Keratinocyte (primary cell): ENCODE measurements at regions not wholly inside any gene's neighbourhood (a gene's known extent, or its start where the extent isn't known, plus 50 kb on each side); places are given as distances from the start of the nearest gene placed in this dataset.

Source experiments
- DNase-seq: peaks from one replicate; pipeline ENCODE4 v3.0.0-alpha.2; 2011; ENCODE audit warnings: low read depth, missing footprints, low spot score
- FAIRE-seq: peaks from 2 replicates; lab custom pipeline; 2011; peaks lifted over from hg19 to GRCh38; lab: Jason Lieb, UNC
- H2AFZ ChIP-seq: 2 replicates; pipeline ENCODE4 v1.6.0; 2012; ENCODE audit warnings: low read length, control low read depth, inconsistent platforms; ENCODE audit not compliant: control insufficient read depth
- H3K27ac ChIP-seq: 2 replicates; pipeline ENCODE4 v1.5.1; 2011; ENCODE audit warnings: low read length; ENCODE audit not compliant: control insufficient read depth, insufficient read depth
- H3K27me3 ChIP-seq: 3 replicates; pipeline ENCODE4 v1.6.0; 2011; ENCODE audit warnings: low read length; ENCODE audit not compliant: control insufficient read depth, insufficient read depth; ENCODE audit errors: extremely low read depth
- H3K36me3 ChIP-seq, 2 experiments: 2 replicates in 1 of 2; 3 replicates in 1 of 2; pipeline ENCODE4 v1.5.1; 2011; ENCODE audit warnings: low read length in 2 of 2, mild to moderate bottlenecking in 1 of 2; ENCODE audit not compliant: control insufficient read depth in 2 of 2, insufficient read depth in 2 of 2; ENCODE audit errors: extremely low read depth in 1 of 2
- H3K4me1 ChIP-seq: 3 replicates; pipeline ENCODE4 v1.5.1; 2011; ENCODE audit warnings: low read length; ENCODE audit not compliant: control insufficient read depth, insufficient read depth; ENCODE audit errors: extremely low read depth
- H3K4me2 ChIP-seq: 3 replicates; pipeline ENCODE4 v1.6.0; 2011; ENCODE audit warnings: low read depth, low read length; ENCODE audit not compliant: control insufficient read depth, insufficient read depth; ENCODE audit errors: extremely low read depth
- H3K4me3 ChIP-seq, 3 experiments: fragments of 200-600 bp in 1 of 3; sonication (generic) in 1 of 3; 2 replicates in 2 of 3; 3 replicates in 1 of 3; pipeline ENCODE4 v1.5.1; 2011 to 2016; ENCODE audit warnings: low read length in 3 of 3, mild to moderate bottlenecking in 3 of 3, control low read depth in 2 of 3, inconsistent platforms in 1 of 3, low read depth in 1 of 3, mixed read lengths in 1 of 3, mixed run types in 1 of 3, moderate library complexity in 1 of 3; ENCODE audit not compliant: control insufficient read depth in 2 of 3, insufficient read depth in 2 of 3; ENCODE audit errors: extremely low read depth in 1 of 3
- H3K79me2 ChIP-seq: 2 replicates; pipeline ENCODE4 v1.6.0; 2012; ENCODE audit warnings: low read length; ENCODE audit not compliant: control insufficient read depth, insufficient read depth
- H3K9ac ChIP-seq: 3 replicates; pipeline ENCODE4 v1.6.0; 2011; ENCODE audit warnings: low read length; ENCODE audit not compliant: control insufficient read depth, insufficient read depth; ENCODE audit errors: extremely low read depth
- H3K9me1 ChIP-seq: 3 replicates; pipeline ENCODE4 v1.6.0; 2011; ENCODE audit warnings: low read length; ENCODE audit not compliant: control insufficient read depth, insufficient read depth; ENCODE audit errors: extremely low read depth
- H3K9me3 ChIP-seq: 2 replicates; pipeline ENCODE4 v1.5.1; 2012; ENCODE audit warnings: low read depth, low read length; ENCODE audit not compliant: control insufficient read depth
- H4K20me1 ChIP-seq: 3 replicates; pipeline ENCODE4 v1.6.0; 2011; ENCODE audit warnings: low read length; ENCODE audit not compliant: control insufficient read depth, insufficient read depth; ENCODE audit errors: extremely low read depth
- CTCF ChIP-seq, 3 experiments: IDR thresholded peaks in 1 of 3; conservative IDR thresholded peaks in 1 of 3; optimal IDR thresholded peaks in 1 of 3; 2 replicates in 2 of 3; 3 replicates in 1 of 3; pipeline versions ENCODE3 to v1.5.1; 2011; ENCODE audit warnings: low read length in 3 of 3, mild to moderate bottlenecking in 3 of 3, moderate library complexity in 2 of 3, control low read depth in 1 of 3, inconsistent platforms in 1 of 3; ENCODE audit not compliant: insufficient read depth in 2 of 3; ENCODE audit errors: extremely low read depth in 1 of 3
- EZH2 ChIP-seq: IDR thresholded peaks from one replicate; pipeline ENCODE4 v1.6.1; 2012; ENCODE audit warnings: inconsistent platforms, mild to moderate bottlenecking, low read length, moderate library complexity
- dilution Hi-C: fragments of 300-500 bp; cut with MboI; formaldehyde crosslinking; loops from one replicate; pipeline ENCODE4 v1.7.0; 2020; ENCODE audit warnings: low sequenced_read_pairs; ENCODE audit not compliant: extremely low pct_ligation_motif_present

DNA sequence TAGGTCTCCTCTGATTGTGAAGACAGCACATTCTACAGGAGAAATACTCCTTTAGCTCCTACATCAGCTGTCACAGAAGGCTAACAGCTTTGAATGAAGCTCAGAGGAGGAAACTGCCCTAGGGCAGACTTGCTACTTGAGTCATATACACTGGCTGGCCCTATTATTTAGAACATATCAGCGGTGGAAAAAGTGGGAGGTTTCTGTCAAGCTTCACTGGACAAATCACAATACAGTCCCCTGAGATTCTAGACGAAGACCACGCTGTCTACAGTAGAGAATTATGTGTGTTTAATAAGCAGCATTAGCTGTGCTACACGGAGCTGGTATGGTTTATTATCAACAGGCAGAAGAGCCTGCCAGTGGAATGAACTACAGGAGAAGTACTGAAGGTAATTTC lies 230.9 kb upstream of the FSIP2 start:
- Histone ChIP-seq H3K9ac (no peak overlapping the region), H3K4me1 (no peaks in the 10 kb centered on the region), H3K27me3 (no peaks in the 10 kb centered on the region), H3K4me3 (no peak overlapping the region), H3K27ac (no peak overlapping the region), H3K4me2 (no peak overlapping the region), H4K20me1 (no peaks in the 10 kb centered on the region), H3K9me1 (no peaks in the 10 kb centered on the region), H3K36me3 (no peaks in the 10 kb centered on the region), H3K9me3 (peaks cover 4% of the 10 kb centered on the region), H3K79me2 (no peaks in the 10 kb centered on the region), H2AFZ (no peak overlapping the region)
- DNase-seq (no peak), FAIRE-seq (no peak)
- dilution Hi-C loops = no loop called here
- TF ChIP-seq EZH2 (no peak), CTCF (optimal IDR thresholded peaks at IDR 0.05 in 1 of 3, IDR thresholded peaks at IDR 0.05 in 1 of 3, conservative IDR thresholded peaks at IDR 0.05 in 1 of 3; ENCODE audit: extremely low read depth in 1 of 3, insufficient read depth in 2 of 3, low read length in 3 of 3) (no peak)

DNA sequence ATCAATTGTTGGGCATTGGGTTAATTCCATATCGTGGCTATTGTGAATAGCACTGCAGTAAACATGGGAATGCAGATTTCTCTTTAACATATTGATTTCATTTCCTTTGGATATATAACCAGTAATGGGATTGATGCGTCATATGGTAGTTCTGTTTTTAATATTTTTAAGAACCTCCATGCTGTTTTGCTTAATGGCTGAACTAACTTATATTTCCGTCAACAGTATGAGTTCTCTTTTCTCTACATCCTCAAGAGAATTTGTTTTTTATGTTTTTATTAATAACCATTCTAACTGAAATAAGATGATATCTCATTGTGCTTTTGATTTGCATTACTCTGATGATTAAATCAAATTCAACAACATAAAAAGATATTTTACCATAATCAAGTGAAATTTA lies 228.5 kb upstream of the FSIP2 start:
- DNase-seq (no peak), FAIRE-seq (no peak)
- Histone ChIP-seq H3K79me2 (no peaks in the 10 kb centered on the region), H3K4me2 (no peak overlapping the region), H3K9me3 (peaks cover 4% of the 10 kb centered on the region), H3K4me3 (no peak overlapping the region), H3K9me1 (no peaks in the 10 kb centered on the region), H4K20me1 (no peaks in the 10 kb centered on the region), H2AFZ (no peak overlapping the region), H3K27ac (no peak overlapping the region), H3K36me3 (no peaks in the 10 kb centered on the region), H3K27me3 (no peaks in the 10 kb centered on the region), H3K9ac (no peak overlapping the region), H3K4me1 (no peaks in the 10 kb centered on the region)
- no peak for TF ChIP-seq EZH2
- dilution Hi-C loops = no loop called here

DNA sequence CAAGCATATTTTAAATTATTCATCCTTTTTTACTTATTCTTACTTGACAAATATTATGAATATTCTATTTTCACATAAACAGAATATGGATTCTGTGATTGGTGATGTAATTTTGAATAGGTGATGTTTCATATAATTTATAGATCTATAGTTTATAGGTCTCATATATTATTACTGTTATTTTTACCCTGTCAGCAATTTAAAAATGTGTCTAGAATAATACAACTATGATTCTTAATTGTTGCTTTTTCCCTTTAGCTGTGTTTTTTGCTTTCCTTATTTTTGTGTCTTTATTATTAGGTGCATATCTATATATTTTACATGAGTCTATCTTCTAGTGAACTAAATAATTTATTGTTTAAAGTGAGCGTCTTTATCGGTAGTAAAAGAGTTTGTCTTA lies 226.7 kb upstream of the FSIP2 start:
- no peaks in the 10 kb centered on the region for H3K4me1 ChIP-seq
- no peaks in the 10 kb centered on the region for H3K27me3 ChIP-seq
- no peak overlapping the region for H3K4me3 ChIP-seq
- H3K79me2 ChIP-seq = no peaks in the 10 kb centered on the region
- H3K27ac ChIP-seq = no peak overlapping the region
- H3K9ac ChIP-seq = no peak overlapping the region
- no peak overlapping the region for H3K4me2 ChIP-seq
- peaks cover 4% of the 10 kb centered on the region for H3K9me3 ChIP-seq
- H3K36me3 ChIP-seq = no peaks in the 10 kb centered on the region
- DNase-seq (no peak), FAIRE-seq (no peak)
- H2AFZ ChIP-seq = no peak overlapping the region
- dilution Hi-C loops = no loop called here
- no peaks in the 10 kb centered on the region for H3K9me1 ChIP-seq
- no peak for TF ChIP-seq EZH2
- TF ChIP-seq CTCF (optimal IDR thresholded peaks at IDR 0.05 in 1 of 3, IDR thresholded peaks at IDR 0.05 in 1 of 3, conservative IDR thresholded peaks at IDR 0.05 in 1 of 3; ENCODE audit: extremely low read depth in 1 of 3, insufficient read depth in 2 of 3, low read length in 3 of 3) = no peak
- H4K20me1 ChIP-seq = no peaks in the 10 kb centered on the region
